SH-SY5Y (cell line): ENCODE measurements at regions not wholly inside any gene's neighbourhood (a gene's known extent, or its start where the extent isn't known, plus 50 kb on each side); places are given as distances from the start of the nearest gene placed in this dataset.

Experiments used
- GATA2 ChIP-seq: IDR thresholded peaks from 2 replicates; pipeline ENCODE4 v1.6.1; 2011; ENCODE audit warnings: mild to moderate bottlenecking, low read depth, low read length
- GATA3 ChIP-seq: IDR thresholded peaks from 2 replicates; pipeline ENCODE4 v1.6.1; 2011; ENCODE audit warnings: low read depth, mild to moderate bottlenecking, low read length, moderate library complexity

DNA sequence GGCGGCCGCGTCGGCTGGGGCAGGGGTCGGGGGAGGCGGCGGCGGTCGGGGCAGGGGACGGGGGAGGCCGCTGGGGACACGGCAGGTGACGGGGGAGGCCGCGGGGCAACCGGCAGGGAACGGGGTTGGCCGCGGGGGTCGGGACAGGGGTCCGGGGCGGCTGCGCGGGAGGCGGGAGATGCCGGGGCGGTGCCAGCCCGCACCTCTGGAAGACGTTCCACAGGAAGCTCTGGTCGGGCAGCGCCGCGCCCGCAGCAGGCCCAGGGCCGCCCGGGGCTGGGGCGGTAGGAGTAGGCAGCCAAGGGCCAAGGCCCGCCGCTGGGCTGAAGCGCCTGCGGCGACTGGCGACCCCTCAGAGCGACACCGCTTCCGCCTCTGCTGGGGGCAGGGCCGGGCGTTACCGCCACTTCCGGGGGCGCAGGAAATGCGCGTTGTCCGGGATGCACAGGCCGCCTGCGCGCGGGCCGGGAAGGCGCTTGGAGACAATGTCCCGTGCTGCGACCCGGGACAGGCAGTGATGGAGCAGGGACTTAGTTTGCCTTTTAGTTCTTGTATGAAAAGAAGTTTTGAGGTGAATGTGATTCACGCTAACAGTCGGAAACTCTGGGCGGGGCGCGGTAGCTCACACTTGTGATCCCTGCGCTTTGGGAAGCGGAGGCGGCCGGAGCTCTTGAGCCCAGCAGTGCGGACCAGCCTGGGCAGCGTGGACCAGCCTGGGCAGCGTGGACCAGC, 110.0 kb upstream of the LPCAT1 start:
- TF ChIP-seq GATA2 (no peak), GATA3 (no peak)
